ENCODE measurements at regions not wholly inside any gene's neighbourhood (a gene's known extent, or its start where the extent isn't known, plus 50 kb on each side); places are given as distances from the start of the nearest gene placed in this dataset.
A peak's percentile ranks its signal among the peaks of the same experiment; 100 is the strongest.

GRCh38 chr4:20386001-20386740 is 134.5 kb downstream of the SLIT2 start:
- no peak overlapping the region for H3K4me3 ChIP-seq

GRCh38 chr4:20386906-20387305 is 135.2 kb downstream of the SLIT2 start:
- Histone ChIP-seq H3K27me3 (no peaks in the 10 kb centered on the region), H3K4me1 (ENCODE audit: low read depth) (peaks cover 9% of the 10 kb centered on the region), H3K9me3 (ENCODE audit: low read depth) (no peaks in the 10 kb centered on the region), H3K4me3 (no peak overlapping the region), H3K36me3 (no peaks in the 10 kb centered on the region), H3K27ac (no peak overlapping the region)
- DNase-seq (ENCODE audit: low read depth in 1 of 2, low spot score in 1 of 2) = no peak
- TF ChIP-seq CTCF (IDR thresholded peaks at IDR 0.05; ENCODE audit: low read depth, low read length) = no peak

More at GRCh38 chr4:20386001-20386740, 134.5 kb downstream of the SLIT2 start:
- peaks cover 9% of the 10 kb centered on the region for H3K4me1 ChIP-seq (ENCODE audit: low read depth)
- no peak for DNase-seq (ENCODE audit: low read depth in 1 of 2, low spot score in 1 of 2)
- no peaks in the 10 kb centered on the region for H3K9me3 ChIP-seq (ENCODE audit: low read depth)
- H3K27me3 ChIP-seq = no peaks in the 10 kb centered on the region
- no peak for TF ChIP-seq CTCF (IDR thresholded peaks at IDR 0.05; ENCODE audit: low read depth, low read length)
- H3K36me3 ChIP-seq = no peaks in the 10 kb centered on the region
- H3K27ac ChIP-seq = no peak overlapping the region

GRCh38 chr4:20391198-20391597 is 139.5 kb downstream of the SLIT2 start:
- Histone ChIP-seq H3K4me3 (no peak overlapping the region), H3K9me3 (ENCODE audit: low read depth) (no peaks in the 10 kb centered on the region), H3K27me3 (no peaks in the 10 kb centered on the region), H3K36me3 (no peaks in the 10 kb centered on the region), H3K27ac (no peak overlapping the region), H3K4me1 (ENCODE audit: low read depth) (peaks cover 9% of the 10 kb centered on the region)
- TF ChIP-seq CTCF (IDR thresholded peaks at IDR 0.05; ENCODE audit: low read depth, low read length) = no peak
- DNase-seq (ENCODE audit: low read depth in 1 of 2, low spot score in 1 of 2) = peak in 1 of 2 donors; percentile 40

GRCh38 chr4:20391912-20392311 is 140.2 kb downstream of the SLIT2 start:
- Histone ChIP-seq H3K27me3 (no peaks in the 10 kb centered on the region), H3K36me3 (no peaks in the 10 kb centered on the region), H3K9me3 (ENCODE audit: low read depth) (no peaks in the 10 kb centered on the region), H3K4me1 (ENCODE audit: low read depth) (peaks cover 9% of the 10 kb centered on the region), H3K27ac (no peak overlapping the region), H3K4me3 (no peak overlapping the region)
- DNase-seq (ENCODE audit: low read depth in 1 of 2, low spot score in 1 of 2) = no peak
- no peak for TF ChIP-seq CTCF (IDR thresholded peaks at IDR 0.05; ENCODE audit: low read depth, low read length)

DNA sequence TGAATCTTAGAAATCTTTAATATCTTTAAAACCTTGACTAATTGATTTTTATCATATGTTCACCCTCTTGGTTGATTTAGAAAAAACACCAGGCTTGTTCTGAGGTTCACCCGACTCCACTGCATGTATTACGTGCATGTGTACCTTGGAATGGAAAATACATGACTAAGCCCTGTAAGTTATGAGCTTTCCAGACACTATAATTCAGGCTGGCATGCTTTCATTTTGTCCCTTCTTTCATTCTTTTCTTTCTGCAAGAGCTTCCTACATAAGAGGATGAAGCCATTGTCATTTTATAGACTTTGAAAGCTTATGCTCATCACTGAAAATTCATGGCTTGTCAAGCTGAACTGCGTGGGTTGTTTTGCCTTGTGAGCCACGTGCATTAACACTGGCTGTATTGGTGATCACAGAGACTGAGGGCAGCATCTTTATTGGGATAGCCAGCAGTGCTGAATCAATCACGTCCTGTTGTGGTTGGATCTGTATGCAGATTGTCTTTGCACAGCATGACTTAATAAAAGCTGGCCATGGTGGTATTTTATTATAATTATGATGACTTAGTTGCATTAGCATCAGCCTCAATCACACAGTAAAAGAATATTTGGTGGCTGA is 141.9 kb downstream of the SLIT2 start:
- H3K4me3 ChIP-seq = no peak overlapping the region
- TF ChIP-seq CTCF (IDR thresholded peaks at IDR 0.05; ENCODE audit: low read depth, low read length) = no peak
- H3K36me3 ChIP-seq = no peaks in the 10 kb centered on the region
- H3K9me3 ChIP-seq (ENCODE audit: low read depth) = no peaks in the 10 kb centered on the region
- no peaks in the 10 kb centered on the region for H3K27me3 ChIP-seq
- no peak overlapping the region for H3K27ac ChIP-seq
- peaks cover 9% of the 10 kb centered on the region for H3K4me1 ChIP-seq (ENCODE audit: low read depth)
- no peak for DNase-seq (ENCODE audit: low read depth in 1 of 2, low spot score in 1 of 2)
